T-helper 22 cell (primary cell): ENCODE measurements at regions not wholly inside any gene's neighbourhood (a gene's known extent, or its start where the extent isn't known, plus 50 kb on each side); places are given as distances from the start of the nearest gene placed in this dataset.
"Not testable (repeated sequence)": the region's sequence is repeated elsewhere in the genome, so short reads cannot be mapped to it uniquely, and the experiment has no call there.

ENCODE experiments used
- DNase-seq: peaks from one replicate; pipeline ENCODE4 v3.0.0-alpha.2; 2020; ENCODE audit warnings: low read depth

DNA sequence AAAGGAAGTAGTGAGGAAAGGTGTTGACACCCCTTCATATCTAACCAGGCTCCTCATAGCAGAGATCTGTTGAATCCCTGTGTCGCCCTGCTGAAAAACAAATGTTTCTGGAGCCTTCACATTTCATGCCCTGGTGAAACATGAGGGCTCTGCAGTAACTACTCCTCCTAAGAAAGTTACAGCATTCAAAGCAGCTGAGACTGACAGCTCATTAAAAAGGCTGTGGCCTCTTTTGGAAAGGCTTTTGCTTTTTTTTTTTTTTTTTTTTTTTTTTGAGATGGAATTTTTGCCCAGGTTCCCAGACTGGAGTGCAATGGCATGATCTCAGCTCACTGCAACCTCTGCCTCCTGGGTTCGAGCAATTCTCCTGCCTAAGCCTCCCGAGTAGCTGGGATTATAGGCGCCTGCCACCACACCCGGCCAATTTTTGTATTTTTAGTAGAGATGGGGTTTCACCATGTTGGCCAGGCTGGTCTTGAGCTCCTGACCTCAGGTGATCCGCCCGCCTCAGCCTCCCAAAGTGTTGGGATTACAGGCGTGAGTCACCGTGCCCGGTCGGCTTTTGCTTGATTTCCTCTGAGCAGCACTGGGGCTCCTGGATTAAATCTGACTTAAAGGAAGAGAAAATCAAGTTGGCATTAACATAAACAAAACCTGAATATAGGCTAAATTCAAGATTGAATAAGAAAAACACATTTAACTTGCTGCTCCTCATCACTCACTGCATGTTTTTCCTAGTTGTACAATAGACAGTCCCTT lies 112.9 kb downstream of the PCSK1 start:
- DNase-seq, result not testable (repeated sequence)

DNA sequence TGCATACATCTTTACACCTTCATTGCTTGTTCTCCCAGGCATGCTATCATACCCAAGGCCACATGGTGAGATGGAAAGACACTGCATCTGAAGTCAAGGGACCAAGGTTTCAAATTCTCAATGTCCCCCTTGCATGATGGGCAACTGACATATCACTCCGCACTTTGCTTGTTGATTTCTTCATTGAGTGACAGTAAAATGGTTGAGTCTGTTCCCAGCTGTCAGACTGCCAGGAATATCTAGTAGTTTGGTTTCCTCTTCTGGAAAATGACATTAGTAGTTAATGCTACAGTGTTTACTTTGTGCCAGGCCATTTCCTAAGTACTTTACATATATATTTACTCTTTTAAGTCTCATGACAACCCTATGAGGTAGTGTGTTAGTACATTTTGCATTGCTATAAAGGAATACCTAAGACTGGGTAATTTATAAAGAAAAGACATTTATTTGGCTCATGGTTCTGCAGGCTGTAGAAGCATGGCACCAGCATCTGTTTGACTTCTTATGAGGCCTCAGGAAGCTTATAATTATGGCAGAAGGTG lies 114.4 kb downstream of the PCSK1 start:
- DNase-seq, result no peak

- DNase-seq, result no peak
These were observed 115.1 kb downstream of the PCSK1 start for GRCh38 chr5:96317945-96318344.

GRCh38 chr5:96316487-96316886 lies 116.6 kb downstream of the PCSK1 start:
- no peak for DNase-seq

GRCh38 chr5:96316017-96316416 lies 117.0 kb downstream of the PCSK1 start:
- no peak for DNase-seq

DNA sequence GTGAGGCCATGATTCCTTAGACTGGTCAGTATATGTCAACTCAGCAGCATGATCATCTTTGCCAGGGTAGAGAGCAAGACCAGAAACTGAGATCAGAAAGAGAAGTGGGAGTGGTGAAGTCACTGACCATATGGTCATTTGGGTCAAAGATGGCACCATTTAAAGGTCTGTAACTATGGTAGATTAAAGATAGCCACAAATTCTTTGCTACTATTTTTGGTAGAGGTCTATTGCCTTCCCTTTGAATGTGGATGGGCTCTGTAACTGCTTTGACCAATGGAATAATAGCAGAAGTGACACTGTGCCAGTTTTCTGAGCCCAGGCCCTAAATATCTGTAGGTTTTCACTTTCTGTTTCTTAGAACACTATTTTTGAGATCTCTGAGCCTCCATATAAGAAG lies 117.6 kb downstream of the PCSK1 start:
- no peak for DNase-seq

- DNase-seq, result no peak
These were observed 120.7 kb downstream of the PCSK1 start for GRCh38 chr5:96312383-96312782.

- DNase-seq, result not testable (repeated sequence)
These were observed 126.0 kb downstream of the PCSK1 start for GRCh38 chr5:96307047-96307446.

DNA sequence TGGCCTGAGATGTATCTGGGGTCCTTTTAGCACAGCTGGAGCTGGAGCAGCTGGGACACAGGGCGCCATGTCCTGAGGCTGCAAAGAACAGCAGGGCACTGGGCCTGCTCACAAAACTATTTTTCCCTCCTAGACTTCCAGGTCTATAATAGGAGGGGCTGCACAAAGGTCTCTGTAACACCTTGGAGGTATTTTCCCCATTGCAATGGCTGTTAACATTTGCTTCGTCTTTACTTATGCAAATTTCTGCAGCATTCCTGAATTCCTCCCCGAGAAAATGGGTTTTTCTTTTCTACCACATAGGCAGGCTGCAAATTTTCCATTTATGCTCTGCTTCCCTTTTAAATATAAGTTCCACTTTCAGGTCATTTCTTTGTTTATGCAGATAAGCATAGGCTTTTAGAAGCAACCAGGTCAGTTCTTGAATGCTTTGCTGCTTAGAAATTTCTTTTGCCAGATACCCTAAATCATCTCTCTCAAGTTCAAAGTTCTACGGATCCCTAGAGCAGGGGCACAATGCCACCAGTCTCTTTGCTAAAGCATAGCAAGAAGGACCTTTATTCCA lies 130.8 kb downstream of the PCSK1 start:
- DNase-seq, result no peak

DNA sequence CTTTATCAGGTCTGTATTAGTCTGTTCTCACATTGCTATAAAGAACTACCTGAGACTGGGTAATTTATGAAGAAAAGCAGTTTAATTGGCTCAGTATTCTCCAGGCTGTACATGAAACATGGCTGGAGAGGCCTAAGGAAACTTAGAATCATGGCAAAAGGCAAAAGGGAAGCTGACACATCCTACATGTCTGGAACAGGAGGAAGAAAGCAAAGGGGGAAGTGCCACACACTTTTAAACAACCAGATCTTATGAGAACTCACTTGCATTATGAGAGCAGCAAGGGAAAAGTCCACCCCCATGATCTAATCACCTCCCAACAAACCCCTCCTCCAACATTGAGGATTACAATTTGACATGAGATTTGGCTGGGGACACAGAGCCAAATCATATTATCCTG lies 132.1 kb downstream of the PCSK1 start:
- DNase-seq, result no peak

- DNase-seq, result no peak
These were observed 135.2 kb downstream of the PCSK1 start for GRCh38 chr5:96297867-96298266.

GRCh38 chr5:96297290-96297689 lies 135.8 kb downstream of the PCSK1 start:
- DNase-seq, result no peak

DNA sequence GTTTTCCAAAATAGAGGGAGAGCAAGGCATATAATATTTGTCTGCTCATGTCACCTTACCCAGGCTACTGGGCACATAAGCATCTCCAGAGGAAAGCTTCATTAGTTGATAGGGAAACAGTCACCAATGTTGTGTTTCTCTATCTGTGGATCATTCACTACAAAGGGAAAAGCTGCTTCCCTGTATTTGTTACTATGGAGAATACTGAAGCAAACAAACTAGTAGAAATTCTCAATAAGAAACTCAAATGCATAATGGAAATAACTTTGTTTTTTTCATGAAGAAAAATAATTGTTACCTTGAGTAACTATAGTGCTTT lies 138.2 kb downstream of the PCSK1 start:
- no peak for DNase-seq

DNA sequence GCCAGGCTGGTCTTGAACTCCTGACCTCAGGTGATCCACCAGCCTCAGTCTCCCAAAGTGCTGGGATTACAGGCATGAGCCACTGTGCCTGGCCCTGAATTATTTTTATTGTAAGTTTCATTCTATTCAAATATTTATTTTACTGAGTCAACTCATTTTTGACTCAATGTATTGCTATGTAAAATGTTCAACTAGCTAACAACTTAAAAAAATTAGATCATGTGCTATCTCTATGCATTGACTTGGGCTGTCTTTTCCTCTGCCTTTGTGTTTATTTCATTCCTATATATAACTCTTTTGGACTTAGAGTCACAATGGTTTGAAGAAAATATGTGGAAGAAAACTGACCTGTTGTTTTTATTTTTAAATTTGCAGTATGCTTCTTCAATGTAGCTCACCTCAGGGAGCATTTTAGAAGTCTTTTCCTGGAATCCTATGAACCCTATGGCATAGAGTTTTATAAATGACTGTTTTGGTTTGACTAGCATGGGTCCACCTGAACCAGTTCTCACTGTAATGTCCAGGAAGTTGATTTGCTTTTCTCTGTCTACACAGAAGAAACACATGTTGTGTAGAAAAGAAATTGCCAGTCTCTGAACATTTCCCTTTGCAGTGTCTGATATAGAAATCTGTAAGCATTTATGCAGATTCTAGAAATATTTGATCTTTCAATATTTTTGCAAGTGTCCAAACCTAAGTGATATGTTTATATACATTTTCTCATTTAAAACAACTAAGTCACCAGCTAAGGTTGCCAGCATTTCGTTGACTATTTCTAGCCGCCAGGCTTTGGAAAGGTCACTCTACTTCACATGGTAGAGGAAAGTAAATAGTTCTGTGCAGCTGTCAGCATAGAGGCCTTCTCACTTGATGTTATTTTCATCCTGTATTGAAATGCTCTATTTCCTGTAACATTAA lies 138.8 kb downstream of the PCSK1 start:
- no peak for DNase-seq

- DNase-seq, result no peak
These were observed 140.3 kb downstream of the PCSK1 start for GRCh38 chr5:96292582-96293247.

- not testable (repeated sequence) for DNase-seq
These were observed 143.8 kb downstream of the PCSK1 start for GRCh38 chr5:96289287-96289686.

- DNase-seq, result no peak
These were observed 144.2 kb downstream of the PCSK1 start for GRCh38 chr5:96288845-96289185.

DNA sequence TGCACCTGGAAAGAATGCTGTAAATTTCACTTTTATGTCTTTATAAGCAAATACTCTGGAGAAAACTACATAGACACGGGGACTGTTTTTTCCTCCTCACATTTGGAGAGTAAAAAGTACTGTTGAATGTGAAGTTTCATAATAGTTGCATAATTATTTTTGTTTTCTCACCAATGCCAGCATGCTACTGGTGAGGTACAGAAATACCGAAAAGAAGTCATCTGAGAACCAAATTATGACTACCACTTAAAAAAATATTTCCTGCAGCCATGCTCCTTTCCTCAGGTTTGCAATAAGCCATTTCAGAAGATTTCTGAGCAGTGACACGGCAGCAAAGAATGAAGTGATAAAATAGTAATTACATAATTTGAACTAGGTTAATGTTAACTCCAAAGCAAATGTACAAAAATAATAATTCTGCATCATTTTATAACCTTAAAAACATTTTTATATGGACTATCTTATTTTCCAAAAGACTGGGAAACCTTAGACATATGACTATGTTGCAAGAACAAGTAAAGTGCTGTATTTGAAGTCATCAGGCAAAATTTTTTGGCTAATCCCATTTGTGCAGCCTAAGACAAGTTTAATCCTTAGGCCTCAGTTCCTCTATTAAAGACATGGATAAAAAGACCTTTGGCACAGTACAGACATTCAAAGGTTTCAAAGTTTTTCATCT lies 144.7 kb downstream of the PCSK1 start:
- no peak for DNase-seq

GRCh38 chr5:96287136-96287535 lies 145.9 kb downstream of the PCSK1 start:
- DNase-seq, result no peak

DNA sequence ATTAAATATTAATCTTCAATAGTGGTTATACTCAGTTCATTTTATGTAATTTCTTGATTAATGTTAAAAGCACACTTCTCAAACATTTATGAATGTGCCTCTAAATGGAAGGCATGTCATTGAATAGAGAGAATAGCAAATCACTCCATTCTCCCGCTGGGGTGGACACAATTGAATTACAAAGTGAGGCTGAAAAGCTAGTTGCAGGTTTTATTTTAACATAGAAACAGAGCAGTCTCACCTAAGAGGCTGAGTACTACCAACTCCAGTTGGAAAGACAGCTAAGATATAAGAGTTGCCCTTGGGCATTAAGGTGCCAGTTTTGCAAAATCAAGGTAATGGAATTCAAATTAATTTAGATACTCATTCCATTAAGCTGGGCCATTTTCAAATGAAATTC lies 147.2 kb downstream of the PCSK1 start:
- no peak for DNase-seq

DNA sequence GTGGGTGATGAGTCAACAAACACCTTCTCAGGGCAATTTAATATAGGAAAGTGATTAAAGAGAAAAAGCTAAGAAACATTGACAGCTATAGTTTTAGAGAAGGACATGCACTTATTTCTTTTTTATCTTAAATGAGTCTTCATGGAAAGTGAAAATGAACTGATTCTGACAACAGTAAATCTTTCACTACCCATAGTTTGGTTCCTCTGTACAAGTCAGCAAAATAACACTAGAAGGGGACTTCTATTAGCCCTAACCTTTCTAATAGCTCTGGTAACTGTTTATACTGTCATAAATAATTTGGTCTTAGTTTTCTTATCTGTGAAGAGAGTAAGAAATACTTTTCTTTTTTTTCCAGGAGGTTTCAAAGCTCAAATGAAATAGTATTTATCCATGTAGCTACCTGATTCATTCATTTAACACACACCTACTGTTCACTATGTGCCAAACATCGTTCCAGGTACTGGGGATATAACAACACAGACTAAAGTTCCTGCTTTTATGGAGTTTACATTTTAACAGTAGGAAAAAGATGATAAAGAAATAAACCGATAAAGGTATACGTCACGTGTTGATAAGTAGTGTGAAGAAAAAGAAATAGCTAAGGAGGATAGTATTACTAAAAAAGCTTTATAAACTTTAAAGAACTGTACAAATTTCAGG lies 148.2 kb downstream of the PCSK1 start:
- DNase-seq, result no peak
